VCaP (cell line): ENCODE measurements at regions not wholly inside any gene's neighbourhood (a gene's known extent, or its start where the extent isn't known, plus 50 kb on each side); places are given as distances from the start of the nearest gene placed in this dataset.

Experiments
- H3K27ac ChIP-seq: fragments of 450-650 bp; 2 replicates; pipeline ENCODE4 v1.5.1; 2017
- TF ChIP-seq, protein P1 (sequence below): fragments of 450-650 bp; conservative IDR thresholded peaks from 2 replicates; pipeline ENCODE4 v1.5.1; 2017; ENCODE audit warnings: mild to moderate bottlenecking, moderate library complexity

DNA sequence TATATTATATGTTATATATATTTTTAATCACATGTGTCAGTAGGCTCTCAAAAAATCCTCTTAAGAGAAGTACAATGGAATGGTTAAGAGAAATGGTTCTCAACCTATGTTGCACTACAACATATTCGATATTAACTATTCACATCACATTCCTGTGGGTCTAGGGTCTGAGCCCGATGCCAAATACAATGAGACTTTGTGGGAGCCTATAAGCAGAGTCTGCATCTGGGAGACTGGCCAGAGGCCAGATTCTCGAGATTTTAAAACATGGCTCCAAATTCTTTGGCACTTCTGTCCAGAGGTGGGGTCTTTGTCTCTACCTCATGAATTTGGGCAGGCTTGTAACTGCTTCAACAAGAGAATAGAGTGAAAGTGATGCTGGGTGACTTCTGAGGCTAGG is 79.4 kb upstream of the NBEA start:
- no peak overlapping the region for H3K27ac ChIP-seq
- TF ChIP-seq, protein P1, sequence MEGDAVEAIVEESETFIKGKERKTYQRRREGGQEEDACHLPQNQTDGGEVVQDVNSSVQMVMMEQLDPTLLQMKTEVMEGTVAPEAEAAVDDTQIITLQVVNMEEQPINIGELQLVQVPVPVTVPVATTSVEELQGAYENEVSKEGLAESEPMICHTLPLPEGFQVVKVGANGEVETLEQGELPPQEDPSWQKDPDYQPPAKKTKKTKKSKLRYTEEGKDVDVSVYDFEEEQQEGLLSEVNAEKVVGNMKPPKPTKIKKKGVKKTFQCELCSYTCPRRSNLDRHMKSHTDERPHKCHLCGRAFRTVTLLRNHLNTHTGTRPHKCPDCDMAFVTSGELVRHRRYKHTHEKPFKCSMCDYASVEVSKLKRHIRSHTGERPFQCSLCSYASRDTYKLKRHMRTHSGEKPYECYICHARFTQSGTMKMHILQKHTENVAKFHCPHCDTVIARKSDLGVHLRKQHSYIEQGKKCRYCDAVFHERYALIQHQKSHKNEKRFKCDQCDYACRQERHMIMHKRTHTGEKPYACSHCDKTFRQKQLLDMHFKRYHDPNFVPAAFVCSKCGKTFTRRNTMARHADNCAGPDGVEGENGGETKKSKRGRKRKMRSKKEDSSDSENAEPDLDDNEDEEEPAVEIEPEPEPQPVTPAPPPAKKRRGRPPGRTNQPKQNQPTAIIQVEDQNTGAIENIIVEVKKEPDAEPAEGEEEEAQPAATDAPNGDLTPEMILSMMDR = no peak

DNA sequence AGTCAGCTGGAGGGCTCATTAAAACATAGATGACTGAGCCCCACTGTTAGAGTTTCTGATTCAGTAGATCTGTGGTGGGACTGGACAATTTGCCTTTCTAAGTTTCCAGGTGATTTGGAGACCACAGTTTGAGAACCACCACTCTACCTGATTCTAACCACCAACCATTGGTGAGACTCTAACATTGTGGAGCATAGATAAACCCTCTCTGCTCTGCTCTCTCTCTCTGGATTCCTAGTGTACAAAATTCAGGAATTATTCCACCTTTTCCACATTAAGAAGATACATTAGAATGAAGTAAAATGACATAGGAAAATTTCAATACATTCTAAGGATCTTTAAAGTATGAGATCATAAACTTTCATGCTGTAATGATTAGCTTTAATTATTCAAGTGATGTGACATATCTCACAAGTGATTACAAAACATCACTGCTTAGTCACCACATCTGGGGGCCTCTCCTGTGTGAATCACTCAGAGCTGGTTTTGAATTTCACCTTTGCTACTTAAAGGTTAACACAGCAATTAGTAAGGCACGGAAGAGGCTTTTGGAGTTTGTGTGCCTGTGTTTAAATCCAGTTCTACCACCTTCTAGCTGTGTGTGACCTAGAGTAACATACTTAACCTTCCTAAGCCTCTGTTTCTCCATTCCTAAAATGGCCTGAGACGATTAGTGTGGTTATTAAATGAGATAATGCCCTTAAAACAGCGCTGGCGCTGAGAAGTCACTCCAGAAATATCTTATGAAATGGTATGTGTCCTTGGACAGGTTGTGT is 78.5 kb upstream of the NBEA start:
- H3K27ac ChIP-seq = no peak overlapping the region
- TF ChIP-seq, protein P1 = no peak

DNA sequence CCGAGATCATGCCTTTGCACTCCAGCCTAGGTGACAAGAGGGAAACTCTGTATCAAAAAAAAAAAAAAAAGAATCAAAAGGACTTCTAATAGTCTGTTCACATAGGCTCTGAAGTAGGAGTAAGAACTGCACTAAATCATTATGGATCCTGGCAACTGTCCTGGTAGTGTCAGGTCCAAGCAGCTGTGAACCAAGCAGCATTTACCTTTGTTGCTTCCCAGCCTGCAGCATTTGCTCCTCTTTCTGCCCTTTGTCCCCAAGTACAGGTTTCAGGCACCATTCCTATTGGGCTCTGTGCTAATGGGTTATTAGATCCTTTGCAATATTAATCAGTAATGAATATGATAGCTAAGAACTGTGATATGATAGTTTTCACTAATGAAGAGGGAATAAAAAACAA is 77.4 kb upstream of the NBEA start:
- TF ChIP-seq, protein P1 = no peak
- H3K27ac ChIP-seq = no peak overlapping the region

DNA sequence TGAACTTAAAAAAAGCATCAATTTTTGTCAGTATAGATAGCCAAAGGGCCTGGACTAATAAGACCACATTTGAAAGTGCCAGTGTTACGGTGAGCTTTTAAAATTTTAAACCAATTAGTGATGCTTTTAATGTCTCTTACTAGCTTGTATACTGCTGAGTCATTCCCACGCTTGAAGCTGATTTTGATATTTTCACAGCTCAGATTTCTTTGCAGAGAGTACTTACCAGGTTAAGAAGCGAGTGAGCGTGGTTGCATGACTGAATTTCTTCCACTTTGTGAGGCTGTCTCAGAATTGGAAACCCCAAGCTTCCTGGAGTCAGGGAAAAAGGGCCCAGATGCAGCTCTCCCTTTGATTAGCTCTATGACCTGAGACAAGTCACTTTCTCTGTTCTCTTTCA is 74.5 kb upstream of the NBEA start:
- TF ChIP-seq, protein P1 = no peak
- no peak overlapping the region for H3K27ac ChIP-seq

DNA sequence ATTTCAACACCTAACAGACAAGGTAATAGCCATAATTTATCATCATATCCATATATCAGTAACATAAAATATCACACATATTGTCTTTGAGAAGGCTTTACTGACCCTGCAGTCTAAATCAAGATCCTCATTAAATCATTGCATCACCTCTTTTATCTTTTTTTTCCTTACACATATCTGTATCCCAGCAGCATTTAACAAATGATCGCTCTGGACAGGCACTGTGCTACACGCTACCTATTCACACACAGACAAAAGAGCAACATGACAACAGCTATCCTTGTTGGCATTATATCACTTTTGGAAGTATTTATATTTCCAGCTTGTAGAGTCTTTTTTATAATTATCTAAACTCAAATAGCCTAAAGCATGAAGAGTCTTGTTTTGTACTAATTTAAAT is 73.3 kb upstream of the NBEA start:
- TF ChIP-seq, protein P1 = no peak
- no peak overlapping the region for H3K27ac ChIP-seq

DNA sequence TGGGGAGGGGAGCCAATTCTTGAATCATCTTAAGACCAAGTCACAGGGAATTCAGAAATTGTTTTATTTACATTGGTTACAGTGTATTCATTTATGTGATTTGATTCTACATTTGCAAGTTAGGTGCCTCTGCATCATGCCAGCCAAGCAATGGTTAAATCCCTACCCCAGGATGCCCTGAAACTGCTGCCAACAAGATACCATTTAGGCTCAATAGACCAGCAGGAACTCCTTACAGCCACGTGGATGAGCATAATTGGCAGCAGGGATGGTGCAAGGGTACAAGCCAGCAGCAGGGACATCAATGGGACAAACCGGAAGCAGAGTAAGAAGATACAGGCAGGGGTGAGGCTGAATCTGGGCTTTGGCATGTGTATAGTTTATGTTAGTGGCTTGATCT is 72.4 kb upstream of the NBEA start:
- no peak overlapping the region for H3K27ac ChIP-seq
- TF ChIP-seq, protein P1 = no peak

DNA sequence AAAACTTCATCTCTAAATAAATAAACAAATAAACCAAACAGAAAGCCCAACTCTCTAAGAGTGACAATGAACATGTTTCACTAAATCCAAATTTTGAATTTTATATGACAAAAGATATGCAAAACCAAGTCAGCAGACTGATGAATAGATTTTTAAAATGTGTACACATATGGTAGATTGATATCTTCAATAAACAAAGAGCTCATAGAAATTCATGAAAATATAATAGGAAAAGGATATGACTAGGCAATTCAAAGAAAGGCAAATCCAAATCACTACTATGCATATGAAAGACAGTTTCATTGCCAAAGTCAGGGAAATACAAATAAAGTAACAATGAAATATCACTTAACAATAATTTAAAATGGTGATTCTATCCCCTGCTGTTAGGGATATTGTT is 63.7 kb upstream of the NBEA start:
- TF ChIP-seq, protein P1 = no peak
- no peak overlapping the region for H3K27ac ChIP-seq
